Smooth muscle cell (in vitro differentiated cells): ENCODE measurements at regions not wholly inside any gene's neighbourhood (a gene's known extent, or its start where the extent isn't known, plus 50 kb on each side); places are given as distances from the start of the nearest gene placed in this dataset.

ENCODE experiments used
- DNase-seq: peaks from one replicate; lab custom pipeline; 2025; ENCODE audit not compliant: unreplicated experiment; lab: John Stamatoyannopoulos, UW
- H2AFZ ChIP-seq: fragments of 200-600 bp; sonication (generic); 2 replicates; pipeline ENCODE4 v1.6.0; 2016; ENCODE audit warnings: antibody characterized with exemption, low read depth, mild to moderate bottlenecking
- H3F3A ChIP-seq: fragments of 200-600 bp; sonication (generic); 2 replicates; pipeline ENCODE4 v1.6.0; 2017; ENCODE audit warnings: antibody characterized with exemption, low read depth
- H3K27ac ChIP-seq: fragments of 200-600 bp; sonication (generic); 2 replicates; pipeline ENCODE4 v1.5.1; 2016; ENCODE audit warnings: low read depth, mild to moderate bottlenecking
- H3K27me3 ChIP-seq: fragments of 200-600 bp; sonication (generic); 2 replicates; pipeline ENCODE4 v1.6.1; 2016; ENCODE audit warnings: low read depth, mild to moderate bottlenecking
- H3K36me3 ChIP-seq: fragments of 200-600 bp; sonication (generic); 2 replicates; pipeline ENCODE4 v1.5.1; 2016; ENCODE audit warnings: low read depth
- H3K4me1 ChIP-seq: fragments of 200-600 bp; sonication (generic); 2 replicates; pipeline ENCODE4 v1.5.1; 2016; ENCODE audit warnings: low read depth
- H3K4me2 ChIP-seq: fragments of 200-600 bp; sonication (generic); 2 replicates; pipeline ENCODE4 v1.6.0; 2016; ENCODE audit warnings: mild to moderate bottlenecking
- H3K4me3 ChIP-seq: fragments of 200-600 bp; sonication (generic); 2 replicates; pipeline ENCODE4 v1.5.1; 2016; ENCODE audit warnings: mild to moderate bottlenecking
- H3K79me2 ChIP-seq: fragments of 200-600 bp; sonication (generic); 2 replicates; pipeline ENCODE4 v1.6.0; 2016; ENCODE audit warnings: low read depth, mild to moderate bottlenecking
- H3K9ac ChIP-seq: fragments of 200-600 bp; sonication (generic); 2 replicates; pipeline ENCODE4 v1.6.0; 2016; ENCODE audit warnings: low read depth
- H3K9me3 ChIP-seq: fragments of 200-600 bp; sonication (generic); replicated peaks from 2 replicates; pipeline ENCODE4 v1.5.1; 2016; ENCODE audit warnings: low read depth
- H4K20me1 ChIP-seq: fragments of 200-600 bp; sonication (generic); 2 replicates; pipeline ENCODE4 v1.6.0; 2016; ENCODE audit warnings: low read depth
- CTCF ChIP-seq: fragments of 200-600 bp; sonication (generic); IDR thresholded peaks from 2 replicates; pipeline ENCODE4 v1.5.1; 2017; ENCODE audit warnings: borderline replicate concordance, mild to moderate bottlenecking, antibody characterized with exemption; ENCODE audit not compliant: insufficient read depth, poor library complexity, severe bottlenecking
- WGBS: methylation state at CpG from one replicate; pipeline ENCODE4 v1.1.7; 2016; ENCODE audit warnings: low lambda C conversion rate; 5-methylcytosine and 5-hydroxymethylcytosine counted together

GRCh38 chr11:109609454-109610185 is 187.6 kb downstream of the C11orf87 start:
- Histone ChIP-seq H3K9ac (no peak overlapping the region), H3K36me3 (no peaks in the 10 kb centered on the region), H3F3A (no peaks in the 10 kb centered on the region), H3K9me3 (no peaks in the 10 kb centered on the region), H3K79me2 (no peaks in the 10 kb centered on the region), H3K27me3 (no peaks in the 10 kb centered on the region), H3K4me3 (no peak overlapping the region), H4K20me1 (no peaks in the 10 kb centered on the region), H3K4me2 (no peak overlapping the region), H3K4me1 (no peaks in the 10 kb centered on the region), H3K27ac (no peak overlapping the region), H2AFZ (no peak overlapping the region)
- 87% methylated on average over 1 of the region's 1 CpG for WGBS
- no peak for DNase-seq
- no peak for TF ChIP-seq CTCF

GRCh38 chr11:109612496-109612895 is 190.5 kb downstream of the C11orf87 start:
- H3F3A ChIP-seq, result no peaks in the 10 kb centered on the region
- TF ChIP-seq CTCF, result no peak

GRCh38 chr11:109619498-109619897 is 197.5 kb downstream of the C11orf87 start:
- Histone ChIP-seq H3K27me3 (no peaks in the 10 kb centered on the region), H3K36me3 (no peaks in the 10 kb centered on the region), H3F3A (no peaks in the 10 kb centered on the region), H3K4me3 (no peak overlapping the region), H3K79me2 (no peaks in the 10 kb centered on the region), H3K4me2 (no peak overlapping the region), H3K9me3 (no peaks in the 10 kb centered on the region), H3K9ac (no peak overlapping the region), H3K27ac (no peak overlapping the region), H3K4me1 (no peaks in the 10 kb centered on the region), H2AFZ (no peak overlapping the region), H4K20me1 (no peaks in the 10 kb centered on the region)
- 84% methylated on average over 4 of the region's 4 CpGs for WGBS
- no peak for TF ChIP-seq CTCF
- DNase-seq, result no peak

More at GRCh38 chr11:109612496-109612895, 190.5 kb downstream of the C11orf87 start:
- Histone ChIP-seq H3K9ac (no peak overlapping the region), H3K4me3 (no peak overlapping the region), H4K20me1 (no peaks in the 10 kb centered on the region), H3K4me2 (no peak overlapping the region), H2AFZ (no peak overlapping the region), H3K36me3 (no peaks in the 10 kb centered on the region), H3K9me3 (no peaks in the 10 kb centered on the region), H3K4me1 (no peaks in the 10 kb centered on the region), H3K79me2 (no peaks in the 10 kb centered on the region), H3K27me3 (no peaks in the 10 kb centered on the region), H3K27ac (no peak overlapping the region)
- WGBS, result 63% methylated on average over 3 of the region's 3 CpGs
- DNase-seq, result no peak

DNA sequence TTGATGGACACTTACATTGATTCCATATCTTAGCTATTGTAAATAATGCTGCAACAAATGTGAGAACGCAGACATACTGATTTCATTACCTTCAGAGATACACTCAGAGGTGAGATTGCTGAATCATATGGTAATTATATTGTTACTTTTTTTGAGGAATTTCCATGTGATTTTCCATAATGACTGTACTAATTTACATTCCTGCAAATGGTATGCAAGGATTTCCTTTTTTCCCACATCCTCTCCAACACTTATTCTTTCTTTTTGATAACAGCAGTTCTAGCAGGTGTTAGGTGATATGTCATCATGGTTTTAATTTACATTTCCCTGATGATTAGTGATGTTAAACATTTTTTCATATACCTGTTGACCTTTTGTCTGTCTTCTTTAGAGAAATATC is 207.7 kb downstream of the C11orf87 start:
- Histone ChIP-seq H3K4me1 (no peaks in the 10 kb centered on the region), H3K4me3 (no peak overlapping the region), H3K4me2 (no peak overlapping the region), H3K9me3 (no peaks in the 10 kb centered on the region), H3K27ac (no peak overlapping the region), H2AFZ (no peak overlapping the region), H3K36me3 (no peaks in the 10 kb centered on the region), H3K27me3 (no peaks in the 10 kb centered on the region), H3F3A (no peaks in the 10 kb centered on the region), H3K79me2 (no peaks in the 10 kb centered on the region), H4K20me1 (no peaks in the 10 kb centered on the region), H3K9ac (no peak overlapping the region)
- 97% methylated on average over 1 of the region's 1 CpG for WGBS
- no peak for TF ChIP-seq CTCF
- no peak for DNase-seq
